Colonic mucosa (tissue), 4 donors: ENCODE measurements at regions not wholly inside any gene's neighbourhood (a gene's known extent, or its start where the extent isn't known, plus 50 kb on each side); places are given as distances from the start of the nearest gene placed in this dataset.

Experiments
- DNase-seq: peaks from one replicate; pipeline ENCODE4 v3.0.0-alpha.2; 2020
- H3K27ac ChIP-seq: fragments of 200-600 bp; one replicate; pipeline ENCODE4 v1.8.0; 2021
- H3K27me3 ChIP-seq: fragments of 200-600 bp; one replicate; pipeline ENCODE4 v1.8.0; 2021
- H3K36me3 ChIP-seq: fragments of 200-600 bp; one replicate; pipeline ENCODE4 v1.8.0; 2021
- H3K4me1 ChIP-seq: fragments of 200-600 bp; one replicate; pipeline ENCODE4 v1.8.0; 2021; ENCODE audit warnings: mild to moderate bottlenecking
- H3K4me3 ChIP-seq: fragments of 200-600 bp; one replicate; pipeline ENCODE4 v1.8.0; 2021
- H3K9ac ChIP-seq, 2 donors: one replicate each; pipeline ENCODE4 v1.7.0; 2013; ENCODE audit warnings: control low read depth in 2 of 2, low read depth in 2 of 2, low read length in 2 of 2
- H3K9me3 ChIP-seq: fragments of 200-600 bp; one replicate; pipeline ENCODE4 v1.8.0; 2021
- intact Hi-C: fragments of 100-400 bp; cut with DNase I; formaldehyde crosslinking; loops from one replicate; pipeline ENCODE4 v1.14.1; 2022
- TF ChIP-seq, protein P1 (sequence below): fragments of 200-600 bp; IDR thresholded peaks from one replicate; pipeline ENCODE4 v1.8.0; 2022; ENCODE audit warnings: antibody characterized with exemption, mild to moderate bottlenecking
- donor health status: healthy.
- donor health status: DM: no; HTN: no; CAD: no.
- donor health status: DM: no; HTN: no; CAD: no.

DNA sequence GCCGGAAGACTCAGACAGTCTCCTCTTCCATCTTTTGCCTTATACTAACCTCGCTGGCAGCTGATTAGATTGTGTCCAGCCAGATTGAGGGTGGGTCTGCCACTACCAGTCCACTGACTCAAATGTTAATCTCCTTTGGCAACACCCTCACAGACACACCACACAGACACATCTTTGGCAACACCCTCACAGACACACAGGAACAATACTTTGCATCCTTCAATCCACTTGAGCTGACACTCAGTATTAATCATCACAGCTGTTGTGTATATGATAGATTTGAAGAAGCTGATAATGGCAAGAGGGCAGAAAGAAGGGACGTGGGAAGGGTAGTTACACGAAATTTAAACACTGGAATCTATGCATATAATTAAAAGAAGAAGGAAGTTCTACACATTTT, 139.5 kb downstream of the ANKRD50 start:
- Histone ChIP-seq H3K4me1 (no peaks in the 10 kb centered on the region), H3K9me3 (no peaks in the 10 kb centered on the region), H3K27ac (no peak overlapping the region), H3K4me3 (no peak overlapping the region), H3K36me3 (no peaks in the 10 kb centered on the region), H3K27me3 (no peaks in the 10 kb centered on the region), H3K9ac (no peak overlapping the region)
- intact Hi-C loops = no loop called here
- DNase-seq = no peak
- TF ChIP-seq, protein P1, sequence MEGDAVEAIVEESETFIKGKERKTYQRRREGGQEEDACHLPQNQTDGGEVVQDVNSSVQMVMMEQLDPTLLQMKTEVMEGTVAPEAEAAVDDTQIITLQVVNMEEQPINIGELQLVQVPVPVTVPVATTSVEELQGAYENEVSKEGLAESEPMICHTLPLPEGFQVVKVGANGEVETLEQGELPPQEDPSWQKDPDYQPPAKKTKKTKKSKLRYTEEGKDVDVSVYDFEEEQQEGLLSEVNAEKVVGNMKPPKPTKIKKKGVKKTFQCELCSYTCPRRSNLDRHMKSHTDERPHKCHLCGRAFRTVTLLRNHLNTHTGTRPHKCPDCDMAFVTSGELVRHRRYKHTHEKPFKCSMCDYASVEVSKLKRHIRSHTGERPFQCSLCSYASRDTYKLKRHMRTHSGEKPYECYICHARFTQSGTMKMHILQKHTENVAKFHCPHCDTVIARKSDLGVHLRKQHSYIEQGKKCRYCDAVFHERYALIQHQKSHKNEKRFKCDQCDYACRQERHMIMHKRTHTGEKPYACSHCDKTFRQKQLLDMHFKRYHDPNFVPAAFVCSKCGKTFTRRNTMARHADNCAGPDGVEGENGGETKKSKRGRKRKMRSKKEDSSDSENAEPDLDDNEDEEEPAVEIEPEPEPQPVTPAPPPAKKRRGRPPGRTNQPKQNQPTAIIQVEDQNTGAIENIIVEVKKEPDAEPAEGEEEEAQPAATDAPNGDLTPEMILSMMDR = no peak

DNA sequence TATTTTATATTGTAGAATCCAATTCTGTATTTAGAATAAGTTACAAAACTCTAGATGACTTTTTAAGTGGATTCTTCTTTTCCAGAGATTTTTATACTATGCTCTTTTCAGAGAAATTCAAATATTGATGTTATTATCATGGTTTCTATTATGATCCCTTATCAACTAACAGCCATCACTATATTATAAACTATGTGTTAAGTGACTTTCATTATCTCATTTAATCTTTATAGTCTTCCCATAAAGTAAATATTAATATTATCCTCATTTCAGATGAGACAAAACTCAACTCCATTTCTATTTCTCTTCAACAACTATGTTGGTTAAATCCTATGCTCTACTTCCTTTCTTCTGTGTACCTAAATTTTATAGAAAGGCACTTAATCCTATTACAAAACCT, 132.6 kb downstream of the ANKRD50 start:
- H3K9ac ChIP-seq = no peak overlapping the region
- TF ChIP-seq, protein P1 = no peak
- no peak overlapping the region for H3K27ac ChIP-seq
- no peaks in the 10 kb centered on the region for H3K9me3 ChIP-seq
- no peaks in the 10 kb centered on the region for H3K36me3 ChIP-seq
- intact Hi-C loops = no loop called here
- no peaks in the 10 kb centered on the region for H3K4me1 ChIP-seq
- H3K4me3 ChIP-seq = no peak overlapping the region
- no peak for DNase-seq
- H3K27me3 ChIP-seq = no peaks in the 10 kb centered on the region

DNA sequence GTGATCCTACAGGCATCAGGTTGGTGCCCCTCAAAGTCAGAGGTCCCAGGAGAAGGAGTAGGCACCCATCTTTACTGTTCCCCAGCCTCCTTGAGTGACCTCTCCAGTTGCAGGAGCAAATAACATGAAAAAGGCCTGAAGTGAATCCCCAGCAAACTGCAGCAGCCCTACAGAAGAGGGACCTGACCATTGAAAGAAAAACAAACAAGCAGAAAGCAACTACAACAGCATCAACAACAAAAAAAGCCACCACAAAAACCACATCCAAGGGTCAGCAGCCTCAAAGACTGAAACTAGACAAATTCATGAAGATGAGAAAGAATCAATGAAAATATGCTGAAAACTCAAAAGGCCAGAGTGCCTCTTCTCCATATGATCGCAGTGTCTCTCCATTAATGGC, 128.7 kb downstream of the ANKRD50 start:
- TF ChIP-seq, protein P1 = no peak
- DNase-seq = no peak
- H3K9me3 ChIP-seq = no peaks in the 10 kb centered on the region
- H3K4me3 ChIP-seq = no peak overlapping the region
- no peaks in the 10 kb centered on the region for H3K4me1 ChIP-seq
- no peak overlapping the region for H3K27ac ChIP-seq
- no peak overlapping the region for H3K9ac ChIP-seq
- H3K27me3 ChIP-seq = no peaks in the 10 kb centered on the region
- H3K36me3 ChIP-seq = no peaks in the 10 kb centered on the region
- intact Hi-C loops = no loop called here

DNA sequence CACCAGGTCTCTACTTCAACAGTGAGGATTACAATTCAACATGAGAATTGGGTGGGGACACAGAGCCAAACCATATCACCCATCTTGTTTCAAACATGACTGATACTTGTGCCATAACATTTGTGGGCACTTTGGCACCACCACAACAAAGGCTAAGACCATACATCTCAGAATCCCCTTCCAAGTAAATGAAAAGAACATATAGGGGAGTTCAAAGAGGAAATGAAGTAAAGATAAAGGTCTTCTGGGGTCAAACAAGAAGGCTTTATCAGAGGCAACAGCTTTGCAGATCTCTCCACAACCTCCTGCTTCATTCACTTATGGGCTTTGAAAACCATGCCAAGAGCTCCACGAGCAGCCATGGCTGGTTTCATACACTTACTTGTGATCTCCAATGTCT, 122.7 kb downstream of the ANKRD50 start:
- no peaks in the 10 kb centered on the region for H3K27me3 ChIP-seq
- no peak for DNase-seq
- no peaks in the 10 kb centered on the region for H3K9me3 ChIP-seq
- TF ChIP-seq, protein P1 = no peak
- no peak overlapping the region for H3K4me3 ChIP-seq
- intact Hi-C loops = no loop called here
- no peaks in the 10 kb centered on the region for H3K4me1 ChIP-seq
- H3K27ac ChIP-seq = no peak overlapping the region
- H3K9ac ChIP-seq = no peak overlapping the region
- no peaks in the 10 kb centered on the region for H3K36me3 ChIP-seq

DNA sequence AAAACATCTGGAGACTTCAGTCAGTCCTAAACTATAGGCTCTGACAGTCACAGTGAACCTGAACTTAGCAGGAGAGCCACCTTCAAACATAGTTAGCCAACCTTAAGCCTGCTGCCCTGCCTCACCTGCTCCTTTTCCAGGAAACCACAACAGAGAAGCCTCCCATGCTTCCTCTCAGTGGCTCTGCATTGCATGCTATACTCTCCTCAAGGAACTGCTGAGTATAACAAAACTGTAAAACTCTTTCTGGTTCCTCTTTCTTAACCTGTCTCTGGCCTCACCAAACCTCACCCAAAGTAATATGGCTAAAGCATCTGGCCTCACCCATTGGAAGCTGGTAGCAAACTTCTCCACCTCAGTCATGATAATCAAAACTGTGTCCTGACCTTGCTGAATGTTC, 122.1 kb downstream of the ANKRD50 start:
- no peak for DNase-seq
- Histone ChIP-seq H3K9ac (no peak overlapping the region), H3K4me3 (no peak overlapping the region), H3K36me3 (no peaks in the 10 kb centered on the region), H3K9me3 (no peaks in the 10 kb centered on the region), H3K27ac (no peak overlapping the region), H3K27me3 (no peaks in the 10 kb centered on the region), H3K4me1 (no peaks in the 10 kb centered on the region)
- TF ChIP-seq, protein P1 = no peak
- intact Hi-C loops = no loop called here

DNA sequence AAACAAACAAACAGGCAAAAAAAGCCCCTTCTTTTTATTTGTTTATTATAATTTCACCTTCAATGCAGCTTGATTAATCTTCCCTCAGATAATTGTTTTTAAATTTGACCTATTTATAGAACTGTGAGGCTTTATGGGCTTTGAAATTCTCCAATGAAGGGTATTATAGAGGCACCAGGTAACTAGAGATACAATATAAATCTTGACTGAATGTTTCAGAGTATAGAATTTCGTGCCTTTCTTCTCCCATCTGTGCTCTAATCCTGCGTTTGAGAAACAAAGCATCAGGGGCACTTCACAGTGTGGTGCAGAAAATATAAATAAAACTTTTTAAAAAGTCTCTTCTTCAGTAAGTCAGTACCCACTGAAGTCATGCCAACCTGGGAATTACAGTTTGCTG, 120.9 kb downstream of the ANKRD50 start:
- no peak for DNase-seq
- intact Hi-C loops = no loop called here
- Histone ChIP-seq H3K36me3 (no peaks in the 10 kb centered on the region), H3K9me3 (no peaks in the 10 kb centered on the region), H3K4me1 (no peaks in the 10 kb centered on the region), H3K9ac (no peak overlapping the region), H3K4me3 (no peak overlapping the region), H3K27me3 (no peaks in the 10 kb centered on the region), H3K27ac (no peak overlapping the region)
- TF ChIP-seq, protein P1 = no peak
